B cell (primary cell): ENCODE measurements at regions not wholly inside any gene's neighbourhood (a gene's known extent, or its start where the extent isn't known, plus 50 kb on each side); places are given as distances from the start of the nearest gene placed in this dataset.

Experiments used
- ATAC-seq: fragments of 200-7000 bp; cut with Tn5 transposase; one replicate; pipeline ENCODE4 v1.10.0; 2021; ENCODE audit warnings: low read depth, mild to moderate bottlenecking, moderate number of reproducible peaks, moderate library complexity
- CTCF ChIA-PET: fragments of 350-600 bp; sonication (Branson Sonifier 250); formaldehyde crosslinking; loops from one replicate; lab custom pipeline; 2021; ENCODE audit warnings: antibody characterized with exemption, inconsistent platforms; lab: Charles Lee
- POLR2A ChIA-PET: fragments of 350-600 bp; sonication (Branson Sonifier 250); formaldehyde crosslinking; loops from one replicate; lab custom pipeline; 2021; ENCODE audit warnings: antibody characterized with exemption; lab: Charles Lee
- DNase-seq: peaks from one replicate; pipeline ENCODE4 v3.0.0; 2013
- H2AFZ ChIP-seq: 2 replicates; pipeline ENCODE4 v1.6.1; 2012; ENCODE audit warnings: mild to moderate bottlenecking, low read depth, low read length; ENCODE audit not compliant: insufficient read depth, poor library complexity, severe bottlenecking
- H3K27ac ChIP-seq, 2 donors: 1 replicate in 1 of 2; 2 replicates in 1 of 2; pipeline ENCODE4 v1.5.1; 2012 to 2013; ENCODE audit warnings: low read length in 2 of 2, mild to moderate bottlenecking in 2 of 2, moderate library complexity in 1 of 2
- H3K27me3 ChIP-seq, 4 experiments: fragments of 200-600 bp in 1 of 4; sonication (generic) in 1 of 4; replicated peaks in 1 of 4; 1 replicate in 2 of 4; 2 replicates in 2 of 4; pipeline versions ENCODE4 v1.6.1 to v1.7.0; 2013 to 2016; ENCODE audit warnings: low read length in 3 of 4, mild to moderate bottlenecking in 2 of 4, mixed read lengths in 1 of 4, moderate library complexity in 1 of 4; ENCODE audit not compliant: insufficient read depth in 4 of 4, control insufficient read depth in 3 of 4; ENCODE audit errors: control extremely low read depth in 1 of 4
- H3K36me3 ChIP-seq, 2 experiments: replicated peaks in 1 of 2; 1 replicate in 1 of 2; 2 replicates in 1 of 2; pipeline versions ENCODE4 v1.6.1 to v1.7.1; 2013; ENCODE audit warnings: low read length in 1 of 2; ENCODE audit not compliant: insufficient read depth in 2 of 2, control insufficient read depth in 1 of 2; ENCODE audit errors: control extremely low read depth in 1 of 2, extremely low read depth in 1 of 2
- H3K4me1 ChIP-seq, 2 donors: fragments of 200-600 bp in 1 of 2; sonication (generic) in 1 of 2; 1 replicate in 1 of 2; 2 replicates in 1 of 2; pipeline versions ENCODE4 v1.5.1 to v1.6.1; 2013 to 2017; ENCODE audit warnings: low read length in 2 of 2; ENCODE audit not compliant: control insufficient read depth in 2 of 2, insufficient read depth in 2 of 2
- H3K4me2 ChIP-seq: replicated peaks from 2 replicates; pipeline ENCODE3; 2012; ENCODE audit warnings: mild to moderate bottlenecking, low read depth, low read length; ENCODE audit not compliant: poor library complexity, severe bottlenecking
- H3K4me3 ChIP-seq, 5 experiments: fragments of 200-600 bp in 1 of 5; sonication (generic) in 1 of 5; 1 replicate in 3 of 5; 2 replicates in 2 of 5; pipeline versions ENCODE4 v1.5.1 to v1.7.0; 2011 to 2016; ENCODE audit warnings: low read length in 4 of 5, mild to moderate bottlenecking in 4 of 5, low read depth in 2 of 5, control low read depth in 1 of 5, moderate library complexity in 1 of 5; ENCODE audit not compliant: insufficient read depth in 1 of 5; ENCODE audit errors: control extremely low read depth in 1 of 5, extremely low read depth in 1 of 5
- H3K79me2 ChIP-seq: fragments of 200-600 bp; sonication (generic); one replicate; pipeline ENCODE4 v1.6.0; 2016; ENCODE audit warnings: low read length; ENCODE audit not compliant: control insufficient read depth, insufficient read depth
- H3K9ac ChIP-seq: fragments of 200-600 bp; sonication (generic); 2 replicates; pipeline ENCODE4 v1.6.1; 2017; ENCODE audit warnings: mild to moderate bottlenecking, low read length, moderate library complexity
- H3K9me3 ChIP-seq, 3 donors: one replicate each; pipeline versions ENCODE4 v1.6.1 to v1.7.1; 2013; ENCODE audit warnings: low read length in 2 of 3; ENCODE audit not compliant: control insufficient read depth in 2 of 3, insufficient read depth in 1 of 3; ENCODE audit errors: control extremely low read depth in 1 of 3
- H4K20me1 ChIP-seq: 2 replicates; pipeline ENCODE4 v1.6.0; 2012; ENCODE audit warnings: mild to moderate bottlenecking, low read length; ENCODE audit not compliant: insufficient read depth, control insufficient read depth, poor library complexity, severe bottlenecking
- H3K27ac Mint-ChIP-seq: one replicate; pipeline ENCODE4 v1.8.0; 2021; ENCODE audit warnings: mixed read lengths
- H3K27me3 Mint-ChIP-seq: one replicate; pipeline ENCODE4 v1.8.0; 2021; ENCODE audit warnings: mixed read lengths
- H3K4me1 Mint-ChIP-seq: one replicate; pipeline ENCODE4 v1.8.0; 2021; ENCODE audit warnings: mixed read lengths
- H3K4me3 Mint-ChIP-seq: one replicate; pipeline ENCODE4 v1.8.0; 2021; ENCODE audit warnings: mixed read lengths
- H3K9me3 Mint-ChIP-seq: one replicate; pipeline ENCODE4 v1.8.0; 2022; ENCODE audit warnings: mixed read lengths; ENCODE audit not compliant: insufficient read depth
- EZH2 ChIP-seq: IDR thresholded peaks from 2 replicates; pipeline ENCODE4 v1.6.1; 2012; ENCODE audit warnings: borderline replicate concordance, low read depth, mild to moderate bottlenecking, moderate library complexity, low read length; ENCODE audit not compliant: insufficient read depth, poor library complexity, severe bottlenecking
- WGBS: methylation state at CpG from one replicate; pipeline ENCODE4 v1.1.5; 2013; ENCODE audit warnings: missing lambda C conversion rate; ENCODE audit not compliant: insufficient coverage; 5-methylcytosine and 5-hydroxymethylcytosine counted together
- intact Hi-C: fragments of 100-400 bp; cut with micrococcal nuclease; formaldehyde crosslinking; loops from one replicate; pipeline ENCODE4 v1.10.0; 2022
- TF ChIP-seq, protein P1 (sequence below): fragments of 200-600 bp; IDR thresholded peaks from one replicate; pipeline ENCODE4 v1.8.0; 2022; ENCODE audit warnings: antibody characterized with exemption, mild to moderate bottlenecking

DNA sequence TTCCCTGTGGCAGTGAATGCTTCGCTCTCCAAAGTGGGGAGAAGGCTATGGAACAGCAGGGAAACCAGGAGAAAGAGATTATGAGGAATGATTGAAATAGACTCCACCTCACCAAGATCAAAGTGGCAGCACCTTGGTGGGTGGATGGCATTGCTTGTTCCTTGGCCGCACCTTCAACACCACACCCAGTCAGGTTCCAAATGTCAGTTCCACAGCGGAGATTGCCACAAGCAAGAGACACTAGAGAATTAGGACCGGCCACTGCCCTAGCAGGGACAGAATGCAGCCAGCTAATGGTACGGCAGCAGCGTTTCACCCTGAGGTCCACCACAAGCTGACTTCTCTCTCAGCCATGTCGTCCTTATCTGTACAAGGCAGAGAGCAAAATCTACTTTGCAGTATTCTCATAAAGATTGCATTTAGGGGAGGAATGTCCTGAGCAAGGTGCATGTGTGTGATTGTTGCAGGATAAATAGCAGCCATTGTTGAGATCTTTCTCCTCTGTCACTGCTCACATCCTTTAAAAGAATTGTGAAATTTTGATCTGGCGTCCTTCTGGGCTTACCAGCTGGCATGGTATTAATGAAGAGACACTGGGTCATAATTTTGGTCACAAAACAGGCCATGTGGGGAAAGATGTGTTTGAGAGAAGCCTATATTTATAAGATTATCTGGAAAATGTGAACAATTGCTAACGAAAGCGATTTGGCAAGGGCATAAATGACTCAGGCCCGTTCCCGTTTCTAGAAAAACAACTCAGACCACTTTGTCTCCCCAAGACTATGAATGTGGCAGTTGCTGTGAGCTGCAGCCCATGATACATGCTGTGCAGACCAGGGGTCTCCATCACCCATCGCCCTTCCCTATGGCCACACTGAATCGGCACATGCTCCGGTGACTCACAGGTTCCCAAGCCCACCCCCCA, 228.6 kb upstream of the ID2 start:
- ATAC-seq = no peak
- no peak for TF ChIP-seq EZH2
- Histone ChIP-seq H2AFZ (no peak overlapping the region), H3K4me3 (no peak overlapping the region), H4K20me1 (no peaks in the 10 kb centered on the region), H3K27me3 (peaks cover 0 to 76% (median 48%) of the 10 kb centered on the region in 4 experiments), H3K9me3 (peaks cover 0 to 9% (median 0%) of the 10 kb centered on the region in 3 donors), H3K4me1 (peaks cover 14 to 19% of the 10 kb centered on the region in 2 donors), H3K4me2 (no peak overlapping the region), H3K9ac (no peak overlapping the region), H3K79me2 (no peaks in the 10 kb centered on the region), H3K27ac (no peak overlapping the region), H3K36me3 (no peaks in the 10 kb centered on the region)
- Mint-ChIP-seq H3K4me3 (no peak overlapping the region), H3K4me1 (peaks cover 15% of the 10 kb centered on the region), H3K27ac (no peak overlapping the region), H3K9me3 (no peaks in the 10 kb centered on the region), H3K27me3 (peaks cover 91% of the 10 kb centered on the region)
- ChIA-PET CTCF (interaction anchor here (1.1 kb wide), 1 partner anchor 16 kb away, joined by 3 read pairs; no protein-coding TSS in a partner anchor), POLR2A (no interaction called here)
- DNase-seq = no peak
- WGBS = 91% methylated on average over 10 of the region's 15 CpGs
- intact Hi-C loops = no loop called here

DNA sequence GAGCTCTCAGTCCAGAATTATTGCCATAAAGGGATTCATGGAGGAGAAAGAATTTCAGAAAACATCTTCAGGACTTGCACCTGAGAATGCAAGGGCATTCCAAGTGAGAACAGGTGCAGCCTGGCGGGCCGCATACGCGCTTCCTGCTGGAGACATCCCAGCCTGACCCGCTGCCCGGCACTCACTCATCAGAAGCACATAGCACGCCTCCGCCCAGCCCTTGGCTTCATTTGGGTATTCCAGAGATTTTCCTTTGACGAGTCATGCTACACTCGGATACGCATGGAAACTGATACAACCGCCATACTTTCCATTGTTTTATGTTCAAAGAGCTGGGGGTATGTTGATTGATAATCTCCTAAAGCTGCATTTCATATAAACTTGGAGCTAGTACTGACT, 228.0 kb upstream of the ID2 start:
- peaks cover 15% of the 10 kb centered on the region for H3K4me1 Mint-ChIP-seq
- H3K36me3 ChIP-seq = no peaks in the 10 kb centered on the region
- H3K4me3 ChIP-seq = no peak overlapping the region
- ATAC-seq (no peak), DNase-seq (no peak)
- no peak overlapping the region for H3K27ac Mint-ChIP-seq
- H3K4me1 ChIP-seq = peaks cover 14 to 19% of the 10 kb centered on the region in 2 donors
- ChIA-PET CTCF (interaction anchor here (1.1 kb wide), 1 partner anchor 15 kb away, joined by 3 read pairs; no protein-coding TSS in a partner anchor), POLR2A (no interaction called here)
- H3K79me2 ChIP-seq = no peaks in the 10 kb centered on the region
- no peaks in the 10 kb centered on the region for H3K9me3 Mint-ChIP-seq
- no peak overlapping the region for H3K9ac ChIP-seq
- H3K4me3 Mint-ChIP-seq = no peak overlapping the region
- no peak overlapping the region for H3K27ac ChIP-seq
- no peak overlapping the region for H3K4me2 ChIP-seq
- intact Hi-C loops = no loop called here
- peaks cover 0 to 11% (median 0%) of the 10 kb centered on the region in 3 donors for H3K9me3 ChIP-seq
- H3K27me3 Mint-ChIP-seq = peaks cover 91% of the 10 kb centered on the region
- TF ChIP-seq EZH2 = no peak
- TF ChIP-seq, protein P1, sequence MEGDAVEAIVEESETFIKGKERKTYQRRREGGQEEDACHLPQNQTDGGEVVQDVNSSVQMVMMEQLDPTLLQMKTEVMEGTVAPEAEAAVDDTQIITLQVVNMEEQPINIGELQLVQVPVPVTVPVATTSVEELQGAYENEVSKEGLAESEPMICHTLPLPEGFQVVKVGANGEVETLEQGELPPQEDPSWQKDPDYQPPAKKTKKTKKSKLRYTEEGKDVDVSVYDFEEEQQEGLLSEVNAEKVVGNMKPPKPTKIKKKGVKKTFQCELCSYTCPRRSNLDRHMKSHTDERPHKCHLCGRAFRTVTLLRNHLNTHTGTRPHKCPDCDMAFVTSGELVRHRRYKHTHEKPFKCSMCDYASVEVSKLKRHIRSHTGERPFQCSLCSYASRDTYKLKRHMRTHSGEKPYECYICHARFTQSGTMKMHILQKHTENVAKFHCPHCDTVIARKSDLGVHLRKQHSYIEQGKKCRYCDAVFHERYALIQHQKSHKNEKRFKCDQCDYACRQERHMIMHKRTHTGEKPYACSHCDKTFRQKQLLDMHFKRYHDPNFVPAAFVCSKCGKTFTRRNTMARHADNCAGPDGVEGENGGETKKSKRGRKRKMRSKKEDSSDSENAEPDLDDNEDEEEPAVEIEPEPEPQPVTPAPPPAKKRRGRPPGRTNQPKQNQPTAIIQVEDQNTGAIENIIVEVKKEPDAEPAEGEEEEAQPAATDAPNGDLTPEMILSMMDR = no peak
- WGBS = 94% methylated on average over 8 of the region's 12 CpGs
- H4K20me1 ChIP-seq = no peaks in the 10 kb centered on the region
- H2AFZ ChIP-seq = no peak overlapping the region
- peaks cover 0 to 80% (median 51%) of the 10 kb centered on the region in 4 experiments for H3K27me3 ChIP-seq
